A673 (cell line): ENCODE measurements at regions not wholly inside any gene's neighbourhood (a gene's known extent, or its start where the extent isn't known, plus 50 kb on each side); places are given as distances from the start of the nearest gene placed in this dataset.

Experiments
- BruUV-seq: library from RNA; stranded (reverse); fragments of 400-500 nt; replicated peaks from 2 replicates; lab custom pipeline; 2021; lab: Mats Ljungman, UMichigan
- CTCF ChIA-PET: fragments of 300-600 bp; sonication (Branson Sonifier 250); formaldehyde crosslinking; loops from one replicate; lab custom pipeline; 2022; ENCODE audit warnings: antibody characterized with exemption; lab: Charles Lee
- POLR2A ChIA-PET: fragments of 300-600 bp; sonication (Branson Sonifier 250); formaldehyde crosslinking; loops from one replicate; lab custom pipeline; 2022; ENCODE audit warnings: antibody characterized with exemption; ENCODE audit not compliant: low non-redundant PET; lab: Charles Lee
- DNase-seq: peaks from one replicate; pipeline ENCODE4 v3.0.0-alpha.2; 2015; ENCODE audit warnings: low spot score
- H3K27ac ChIP-seq: fragments of 200-600 bp; sonication (generic); 2 replicates; pipeline ENCODE4 v1.5.1; 2016; ENCODE audit warnings: mixed run types, low read depth, mild to moderate bottlenecking, mixed read lengths, antibody characterized with exemption, low read length; ENCODE audit not compliant: poor library complexity, severe bottlenecking
- H3K27me3 ChIP-seq: fragments of 200-600 bp; sonication (generic); replicated peaks from 2 replicates; pipeline ENCODE4 v1.6.1; 2017; ENCODE audit warnings: mixed run types, low read depth, mild to moderate bottlenecking, mixed read lengths, antibody characterized with exemption, low read length; ENCODE audit not compliant: insufficient read depth, poor library complexity
- H3K36me3 ChIP-seq: fragments of 200-600 bp; sonication (generic); 2 replicates; pipeline ENCODE4 v1.6.1; 2016; ENCODE audit warnings: mixed run types, mild to moderate bottlenecking, mixed read lengths, antibody characterized with exemption, low read length; ENCODE audit not compliant: insufficient read depth, poor library complexity, severe bottlenecking
- H3K4me1 ChIP-seq: fragments of 200-600 bp; sonication (generic); 2 replicates; pipeline ENCODE4 v1.6.1; 2017; ENCODE audit warnings: mixed run types, mild to moderate bottlenecking, mixed read lengths, antibody characterized with exemption, low read length; ENCODE audit not compliant: insufficient read depth, poor library complexity, severe bottlenecking
- H3K4me3 ChIP-seq: fragments of 200-600 bp; sonication (generic); 2 replicates; pipeline ENCODE4 v1.5.1; 2016; ENCODE audit warnings: low read depth, mixed run types, mild to moderate bottlenecking, mixed read lengths, low read length; ENCODE audit not compliant: poor library complexity, severe bottlenecking
- H3K9me3 ChIP-seq: fragments of 200-600 bp; sonication (generic); 2 replicates; pipeline ENCODE4 v1.6.1; 2016; ENCODE audit warnings: mixed run types, low read depth, mild to moderate bottlenecking, mixed read lengths, antibody characterized with exemption, low read length; ENCODE audit not compliant: poor library complexity, severe bottlenecking
- CTCF ChIP-seq: fragments of 300-800, 200-600 bp; sonication (generic); conservative IDR thresholded peaks from 2 replicates; pipeline ENCODE4 v1.5.1; 2017; ENCODE audit warnings: low read depth, mild to moderate bottlenecking, antibody characterized with exemption, low read length, moderate library complexity, mixed read lengths
- EZH2 ChIP-seq: fragments of 200-600 bp; sonication (generic); IDR thresholded peaks from 2 replicates; pipeline ENCODE4 v1.6.1; 2017; ENCODE audit warnings: borderline replicate concordance, low read depth, mild to moderate bottlenecking, mixed read lengths, antibody characterized with exemption, low read length; ENCODE audit not compliant: poor library complexity, severe bottlenecking
- intact Hi-C: fragments of 100-400 bp; cut with micrococcal nuclease; formaldehyde crosslinking; loops from one replicate; pipeline ENCODE4 v1.10.0; 2022; ENCODE audit not compliant: unreplicated experiment

GRCh38 chr2:3129867-3130266 is 247.8 kb downstream of the EIPR1 start:
- H3K27ac ChIP-seq = no peak overlapping the region
- TF ChIP-seq EZH2 (no peak), CTCF (no peak)
- intact Hi-C loops = no loop called here
- BruUV-seq = no TSS peak
- ChIA-PET POLR2A (no interaction called here), CTCF (interaction anchor here (0.6 kb wide), 1 partner anchor 340 kb away, joined by 4 read pairs; no protein-coding TSS in a partner anchor)
- no peaks in the 10 kb centered on the region for H3K9me3 ChIP-seq
- H3K4me3 ChIP-seq = no peak overlapping the region
- peaks cover 61% of the 10 kb centered on the region for H3K4me1 ChIP-seq
- no peak for DNase-seq
- no peaks in the 10 kb centered on the region for H3K27me3 ChIP-seq
- no peaks in the 10 kb centered on the region for H3K36me3 ChIP-seq

- Histone ChIP-seq H3K27me3 (no peaks in the 10 kb centered on the region), H3K36me3 (no peaks in the 10 kb centered on the region), H3K4me3 (no peak overlapping the region), H3K9me3 (no peaks in the 10 kb centered on the region), H3K27ac (peak overlapping the region; percentile 96), H3K4me1 (peaks cover 67% of the 10 kb centered on the region)
- ChIA-PET CTCF (no interaction called here), POLR2A (no interaction called here)
- TF ChIP-seq CTCF = no peak
- TF ChIP-seq EZH2 = no peak
- intact Hi-C loops = no loop called here
- BruUV-seq = no TSS peak
- DNase-seq = no peak
Measured at GRCh38 chr2:3128786-3129185, 248.8 kb downstream of the EIPR1 start.

DNA sequence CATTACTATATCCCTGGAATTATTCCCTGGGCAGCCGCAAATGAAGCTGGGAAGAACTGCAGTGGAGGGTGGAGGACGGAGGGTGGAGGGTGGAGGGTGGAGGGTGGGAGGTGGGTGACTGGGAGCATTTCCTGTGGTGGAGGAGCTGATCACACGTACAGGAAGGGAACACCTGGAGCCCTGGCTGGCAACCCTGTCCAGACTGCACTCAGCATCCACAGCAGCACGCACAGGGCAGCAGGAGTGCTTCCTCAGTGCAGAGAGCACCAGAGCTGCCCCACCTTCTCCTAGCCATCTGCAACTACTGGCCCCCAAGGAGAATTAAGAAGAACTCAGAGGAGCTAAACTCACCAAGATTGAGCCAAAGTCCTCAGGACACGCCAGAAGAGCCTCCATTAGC is 249.9 kb downstream of the EIPR1 start:
- Histone ChIP-seq H3K4me1 (peaks cover 67% of the 10 kb centered on the region), H3K9me3 (no peaks in the 10 kb centered on the region), H3K4me3 (peak overlapping the region; percentile 38), H3K27ac (peak overlapping the region; percentile 96), H3K27me3 (no peaks in the 10 kb centered on the region), H3K36me3 (no peaks in the 10 kb centered on the region)
- DNase-seq = peak; percentile 82
- BruUV-seq = no TSS peak
- intact Hi-C loops = no loop called here
- ChIA-PET CTCF (no interaction called here), POLR2A (interaction anchor here (1.0 kb wide), 1 partner anchor 1277 kb away, joined by 4 read pairs; no protein-coding TSS in a partner anchor)
- no peak for TF ChIP-seq CTCF
- no peak for TF ChIP-seq EZH2
